ENCODE measurements at regions not wholly inside any gene's neighbourhood (a gene's known extent, or its start where the extent isn't known, plus 50 kb on each side); places are given as distances from the start of the nearest gene placed in this dataset.

- TF ChIP-seq, protein P1, sequence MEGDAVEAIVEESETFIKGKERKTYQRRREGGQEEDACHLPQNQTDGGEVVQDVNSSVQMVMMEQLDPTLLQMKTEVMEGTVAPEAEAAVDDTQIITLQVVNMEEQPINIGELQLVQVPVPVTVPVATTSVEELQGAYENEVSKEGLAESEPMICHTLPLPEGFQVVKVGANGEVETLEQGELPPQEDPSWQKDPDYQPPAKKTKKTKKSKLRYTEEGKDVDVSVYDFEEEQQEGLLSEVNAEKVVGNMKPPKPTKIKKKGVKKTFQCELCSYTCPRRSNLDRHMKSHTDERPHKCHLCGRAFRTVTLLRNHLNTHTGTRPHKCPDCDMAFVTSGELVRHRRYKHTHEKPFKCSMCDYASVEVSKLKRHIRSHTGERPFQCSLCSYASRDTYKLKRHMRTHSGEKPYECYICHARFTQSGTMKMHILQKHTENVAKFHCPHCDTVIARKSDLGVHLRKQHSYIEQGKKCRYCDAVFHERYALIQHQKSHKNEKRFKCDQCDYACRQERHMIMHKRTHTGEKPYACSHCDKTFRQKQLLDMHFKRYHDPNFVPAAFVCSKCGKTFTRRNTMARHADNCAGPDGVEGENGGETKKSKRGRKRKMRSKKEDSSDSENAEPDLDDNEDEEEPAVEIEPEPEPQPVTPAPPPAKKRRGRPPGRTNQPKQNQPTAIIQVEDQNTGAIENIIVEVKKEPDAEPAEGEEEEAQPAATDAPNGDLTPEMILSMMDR (IDR thresholded peaks at IDR 0.05): no peak
- TF ChIP-seq POLR2A (IDR thresholded peaks at IDR 0.05) (no peak), EP300 (IDR thresholded peaks at IDR 0.05) (no peak)
Measured at GRCh38 chr3:6509576-6509975, 351.3 kb upstream of the GRM7 start.
